ENCODE measurements at regions not wholly inside any gene's neighbourhood (a gene's known extent, or its start where the extent isn't known, plus 50 kb on each side); places are given as distances from the start of the nearest gene placed in this dataset.
"Not testable (repeated sequence)": the region's sequence is repeated elsewhere in the genome, so short reads cannot be mapped to it uniquely, and the experiment has no call there.

DNA sequence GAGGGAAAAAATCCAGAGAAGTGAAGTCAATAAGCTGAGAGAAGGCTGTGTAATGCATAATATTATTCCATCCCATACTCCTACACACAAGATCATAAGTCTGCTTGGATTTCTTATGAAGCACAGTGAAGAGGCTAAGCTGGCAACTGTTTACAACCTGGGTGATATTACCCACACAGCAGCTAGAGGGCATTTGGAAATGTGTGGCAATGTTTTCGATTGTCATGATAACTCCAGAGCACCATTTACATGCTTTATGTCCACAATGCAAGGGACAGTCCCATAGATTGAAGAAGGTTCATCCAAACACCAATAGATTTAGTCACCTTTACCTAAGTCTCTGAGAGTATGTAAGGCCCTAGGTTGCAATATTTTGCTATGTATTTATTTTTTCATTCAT is 412.2 kb downstream of the PPP3CA start:
- DNase-seq (no peak), ATAC-seq (ENCODE audit: low read depth in 2 of 2) (peak; percentile 32 to 53)
- Mint-ChIP-seq H3K4me1 (peaks cover 0 to 9% (median 0%) of the 10 kb centered on the region in 3 donors), H3K27ac (no peak overlapping the region), H3K36me3 (no peaks in the 10 kb centered on the region), H3K27me3 (no peaks in the 10 kb centered on the region), H3K4me3 (no peak overlapping the region), H3K9me3 (peaks cover 0 to 4% (median 0%) of the 10 kb centered on the region in 7 donors)

DNA sequence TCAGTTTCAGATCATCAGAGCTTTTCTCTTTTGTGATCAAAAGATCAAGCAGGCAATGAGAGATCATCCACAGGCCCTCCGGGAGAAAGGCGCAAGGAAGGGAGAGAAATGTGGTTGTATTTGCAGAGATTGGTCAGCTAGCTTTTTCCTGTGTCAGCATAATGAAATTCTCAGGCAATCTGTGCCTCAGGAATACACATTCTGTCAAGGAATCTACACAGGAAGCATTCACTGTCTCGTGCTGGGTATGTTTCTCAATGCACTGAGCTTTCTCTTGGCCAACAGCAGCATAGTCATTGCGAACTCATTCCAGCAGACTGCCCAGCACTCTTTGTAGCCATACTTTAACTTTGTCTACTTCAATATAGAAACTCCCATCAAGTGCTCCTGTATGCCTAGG is 413.7 kb downstream of the PPP3CA start:
- ATAC-seq (ENCODE audit: low read depth in 2 of 2) = no peak
- H3K27me3 Mint-ChIP-seq = no peaks in the 10 kb centered on the region
- H3K36me3 Mint-ChIP-seq = no peaks in the 10 kb centered on the region
- DNase-seq = no peak
- H3K27ac Mint-ChIP-seq = peak overlapping the region in 1 of 6 donors; percentile 4
- peaks cover 0 to 9% (median 0%) of the 10 kb centered on the region in 3 donors for H3K4me1 Mint-ChIP-seq
- H3K9me3 Mint-ChIP-seq = no peaks in the 10 kb centered on the region
- no peak overlapping the region for H3K4me3 Mint-ChIP-seq

DNA sequence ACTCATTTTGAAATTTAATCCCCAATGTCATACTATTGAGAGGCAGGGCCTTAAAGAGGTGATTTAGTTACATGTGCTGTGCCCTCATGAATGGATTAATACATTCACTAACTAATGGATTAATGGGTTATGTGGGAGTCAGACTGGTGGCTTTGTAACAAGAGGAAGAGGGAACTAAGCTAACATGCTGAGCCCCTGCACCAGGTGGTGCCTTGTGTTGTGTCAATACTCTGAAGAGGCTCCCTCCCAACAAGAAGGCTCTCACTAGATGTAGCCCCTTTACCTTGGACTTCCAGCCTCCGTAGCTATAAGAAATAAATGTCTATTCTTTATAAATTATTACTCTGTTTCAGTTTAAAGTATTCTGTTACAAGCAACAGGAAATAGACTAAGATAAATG is 411.9 kb upstream of the EMCN start:
- no peak for DNase-seq
- H3K36me3 Mint-ChIP-seq = no peaks in the 10 kb centered on the region
- peaks cover 0 to 9% (median 0%) of the 10 kb centered on the region in 3 donors for H3K4me1 Mint-ChIP-seq
- ATAC-seq (ENCODE audit: low read depth in 2 of 2) = no peak
- H3K9me3 Mint-ChIP-seq = no peaks in the 10 kb centered on the region
- no peak overlapping the region for H3K4me3 Mint-ChIP-seq
- H3K27ac Mint-ChIP-seq = no peak overlapping the region
- H3K27me3 Mint-ChIP-seq = no peaks in the 10 kb centered on the region

GRCh38 chr4:100929135-100929534 is 411.3 kb upstream of the EMCN start:
- Mint-ChIP-seq H3K4me1 (peaks cover 0 to 9% (median 0%) of the 10 kb centered on the region in 3 donors), H3K4me3 (no peak overlapping the region), H3K36me3 (no peaks in the 10 kb centered on the region), H3K9me3 (peaks cover 0 to 5% (median 2%) of the 10 kb centered on the region in 7 donors), H3K27ac (peak overlapping the region in 1 of 6 donors; percentile 67), H3K27me3 (no peaks in the 10 kb centered on the region)
- ATAC-seq (ENCODE audit: low read depth in 2 of 2) = no peak
- DNase-seq = no peak

GRCh38 chr4:100926039-100926717 is 408.4 kb upstream of the EMCN start:
- H3K27ac Mint-ChIP-seq = no peak overlapping the region
- H3K9me3 Mint-ChIP-seq = peaks cover 3 to 19% (median 5%) of the 10 kb centered on the region in 7 donors
- ATAC-seq (ENCODE audit: low read depth in 2 of 2) (no peak), DNase-seq (no peak)
- H3K4me3 Mint-ChIP-seq = no peak overlapping the region
- no peaks in the 10 kb centered on the region for H3K36me3 Mint-ChIP-seq
- H3K27me3 Mint-ChIP-seq = no peaks in the 10 kb centered on the region
- no peaks in the 10 kb centered on the region for H3K4me1 Mint-ChIP-seq

DNA sequence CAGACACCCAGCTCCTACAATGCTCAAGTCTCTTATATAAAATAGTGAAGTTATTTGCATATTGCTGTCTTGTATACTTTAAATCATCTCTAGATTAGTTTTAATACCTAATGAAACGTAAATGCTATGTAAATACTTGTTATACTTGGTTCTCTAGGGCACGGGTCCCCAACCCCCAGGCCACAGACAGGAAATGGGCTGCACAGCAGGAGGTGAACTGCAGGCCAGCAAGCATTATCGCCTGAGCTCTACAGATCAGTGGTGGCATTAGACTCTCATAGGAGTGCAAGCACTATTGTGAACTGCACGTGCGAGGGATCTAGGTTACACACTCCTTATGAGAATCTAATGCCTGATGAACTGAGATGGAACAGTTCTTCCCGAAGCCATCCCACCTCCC is 395.9 kb upstream of the EMCN start:
- no peak overlapping the region for H3K4me3 Mint-ChIP-seq
- peaks cover 0 to 7% (median 3%) of the 10 kb centered on the region in 7 donors for H3K9me3 Mint-ChIP-seq
- H3K36me3 Mint-ChIP-seq = no peaks in the 10 kb centered on the region
- H3K4me1 Mint-ChIP-seq = no peaks in the 10 kb centered on the region
- H3K27me3 Mint-ChIP-seq = peaks cover 0 to 8% (median 4%) of the 10 kb centered on the region in 3 donors
- no peak for DNase-seq
- ATAC-seq (ENCODE audit: low read depth in 2 of 2) = no peak
- H3K27ac Mint-ChIP-seq = no peak overlapping the region

- Mint-ChIP-seq H3K4me1 (no peaks in the 10 kb centered on the region), H3K27ac (no peak overlapping the region), H3K27me3 (no peaks in the 10 kb centered on the region), H3K4me3 (no peak overlapping the region), H3K36me3 (no peaks in the 10 kb centered on the region), H3K9me3 (no peaks in the 10 kb centered on the region)
- no peak for ATAC-seq (ENCODE audit: low read depth in 2 of 2)
- DNase-seq = no peak
Observed at GRCh38 chr4:100908540-100908939, 390.7 kb upstream of the EMCN start.

DNA sequence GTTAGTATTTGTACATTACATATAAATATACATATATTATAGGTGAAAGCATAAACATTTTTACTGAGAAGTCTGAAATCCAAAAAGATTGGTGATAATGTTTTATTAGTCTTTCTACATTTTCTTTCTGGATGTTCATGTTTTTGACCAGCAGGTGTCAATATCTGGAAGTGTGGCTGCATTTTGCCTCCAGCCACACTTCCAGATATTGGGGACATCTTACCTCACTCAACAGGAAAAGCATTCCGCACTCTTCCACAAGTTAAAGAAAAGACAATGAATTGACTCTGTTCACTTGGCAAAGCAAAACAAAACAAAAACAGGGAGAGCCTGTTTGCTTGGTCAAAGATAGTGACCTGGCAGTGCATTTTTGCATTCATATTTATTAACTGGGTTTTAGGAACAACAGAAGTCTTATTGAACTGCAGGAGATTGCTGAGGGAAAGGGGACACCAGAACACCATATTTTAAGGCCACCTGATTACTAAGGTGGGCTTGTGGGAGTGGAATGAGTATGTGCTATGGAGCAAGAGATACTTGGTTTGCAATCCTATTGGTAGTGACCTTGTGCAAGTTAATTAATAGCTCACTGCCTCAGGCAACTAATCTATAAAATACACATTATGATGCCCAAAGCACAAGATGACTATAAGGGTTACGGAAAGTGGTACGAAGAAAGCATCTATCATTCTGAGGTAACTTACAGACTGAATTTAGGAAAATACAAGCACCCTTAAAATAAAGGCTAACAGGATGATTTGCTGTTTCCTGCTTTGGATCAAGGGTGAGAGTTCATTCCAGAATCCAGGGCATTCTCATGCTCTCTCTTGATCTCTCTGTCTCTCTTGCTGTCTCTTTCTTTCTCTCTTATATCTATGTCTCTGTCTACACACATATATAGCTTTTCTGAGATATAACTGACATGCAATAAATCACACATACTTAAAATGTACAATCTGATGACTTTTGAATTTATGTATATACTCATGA is 389.9 kb upstream of the EMCN start:
- Mint-ChIP-seq H3K4me1 (no peaks in the 10 kb centered on the region), H3K4me3 (no peak overlapping the region), H3K9me3 (no peaks in the 10 kb centered on the region), H3K27ac (peak overlapping the region in 1 of 6 donors; percentile 67), H3K36me3 (no peaks in the 10 kb centered on the region), H3K27me3 (no peaks in the 10 kb centered on the region)
- DNase-seq (no peak), ATAC-seq (ENCODE audit: low read depth in 2 of 2) (no peak)

DNA sequence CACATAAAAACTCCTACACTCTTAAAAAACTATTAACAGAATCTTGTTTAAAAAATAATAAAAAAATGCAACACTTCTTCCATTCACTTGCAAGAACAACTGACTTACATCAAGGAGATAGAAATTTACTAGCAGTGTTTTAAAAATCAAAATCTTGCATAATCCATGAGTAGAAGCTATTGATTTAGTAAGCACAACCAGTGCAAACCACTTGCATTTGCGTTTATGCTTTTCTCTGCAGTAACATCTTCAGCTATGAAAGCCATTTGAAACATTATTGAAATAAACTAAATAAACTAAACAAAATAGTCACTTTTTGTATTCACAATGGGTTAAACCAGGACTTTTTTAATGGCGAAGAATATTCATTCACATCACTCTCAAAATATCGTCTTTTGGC is 389.2 kb upstream of the EMCN start:
- DNase-seq = no peak
- Mint-ChIP-seq H3K27me3 (no peaks in the 10 kb centered on the region), H3K4me1 (no peaks in the 10 kb centered on the region), H3K4me3 (no peak overlapping the region), H3K36me3 (no peaks in the 10 kb centered on the region), H3K27ac (no peak overlapping the region), H3K9me3 (no peaks in the 10 kb centered on the region)
- ATAC-seq (ENCODE audit: low read depth in 2 of 2) = no peak

GRCh38 chr4:100900945-100901344 is 383.1 kb upstream of the EMCN start:
- H3K4me1 Mint-ChIP-seq; H3K4me3 Mint-ChIP-seq; H3K27me3 Mint-ChIP-seq; DNase-seq; H3K36me3 Mint-ChIP-seq; H3K9me3 Mint-ChIP-seq; H3K27ac Mint-ChIP-seq; ATAC-seq (ENCODE audit: low read depth in 2 of 2): not testable (repeated sequence)

- H3K9me3 Mint-ChIP-seq = no peaks in the 10 kb centered on the region
- DNase-seq (no peak), ATAC-seq (ENCODE audit: low read depth in 2 of 2) (no peak)
- H3K27me3 Mint-ChIP-seq = peaks cover 0 to 4% (median 0%) of the 10 kb centered on the region in 3 donors
- H3K27ac Mint-ChIP-seq = no peak overlapping the region
- H3K4me3 Mint-ChIP-seq = no peak overlapping the region
- peaks cover 3 to 12% (median 12%) of the 10 kb centered on the region in 3 donors for H3K4me1 Mint-ChIP-seq
- H3K36me3 Mint-ChIP-seq = no peaks in the 10 kb centered on the region
Observed at GRCh38 chr4:100900134-100900533, 382.3 kb upstream of the EMCN start.

DNA sequence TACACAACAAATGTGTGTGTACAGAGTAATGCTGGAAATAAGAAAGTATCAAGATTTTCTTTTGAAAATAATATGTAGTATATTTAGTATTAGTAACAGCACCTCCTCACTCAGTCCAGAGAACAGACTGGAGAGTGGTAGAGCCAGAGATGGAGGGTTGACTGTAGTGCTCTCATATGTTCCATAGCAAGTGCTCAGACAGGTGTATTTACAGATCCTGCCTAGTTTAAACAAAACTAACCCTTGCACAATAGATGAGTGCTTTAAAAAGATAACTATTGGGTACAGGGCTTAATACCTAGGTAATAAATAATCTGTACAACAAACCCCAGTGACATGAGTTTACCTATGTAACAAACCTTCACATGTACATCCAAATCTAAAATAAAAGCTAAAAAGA is 381.0 kb upstream of the EMCN start:
- Mint-ChIP-seq H3K9me3 (no peaks in the 10 kb centered on the region), H3K27ac (no peak overlapping the region), H3K27me3 (peaks cover 0 to 4% (median 0%) of the 10 kb centered on the region in 3 donors), H3K4me3 (no peak overlapping the region), H3K36me3 (no peaks in the 10 kb centered on the region), H3K4me1 (peaks cover 6 to 17% (median 12%) of the 10 kb centered on the region in 3 donors)
- DNase-seq (no peak), ATAC-seq (ENCODE audit: low read depth in 2 of 2) (no peak)

- H3K27ac Mint-ChIP-seq = peak overlapping the region; percentile 15 to 91 (median 40)
- H3K4me3 Mint-ChIP-seq = peak overlapping the region; percentile 73 to 92 (median 83)
- H3K9me3 Mint-ChIP-seq = peaks cover 0 to 13% (median 1%) of the 10 kb centered on the region in 7 donors
- ATAC-seq (ENCODE audit: low read depth in 2 of 2) = peak; percentile 60 to 80
- peak; percentile 20 for DNase-seq
- H3K4me1 Mint-ChIP-seq = peaks cover 6 to 17% (median 12%) of the 10 kb centered on the region in 3 donors
- no peaks in the 10 kb centered on the region for H3K27me3 Mint-ChIP-seq
- peaks cover 0 to under 1% of the 10 kb centered on the region in 2 donors for H3K36me3 Mint-ChIP-seq
Observed at GRCh38 chr4:100895556-100896197, 377.9 kb upstream of the EMCN start.
